Heart left ventricle (tissue), 13 donors: ENCODE measurements at regions not wholly inside any gene's neighbourhood (a gene's known extent, or its start where the extent isn't known, plus 50 kb on each side); places are given as distances from the start of the nearest gene placed in this dataset.

Source experiments
- CTCF ChIP-seq, 12 donors: fragments of 200-600 bp; sonication (generic) in 4 of 12; IDR thresholded peaks; one replicate each; pipeline versions ENCODE4 v1.5.0 to v1.8.0; 2018 to 2022; ENCODE audit warnings: antibody characterized with exemption in 12 of 12, mild to moderate bottlenecking in 5 of 12
- POLR2A ChIP-seq, 2 donors: fragments of 450-650 bp; IDR thresholded peaks; one replicate each; pipeline ENCODE4 v1.6.1; 2017; ENCODE audit warnings: antibody characterized with exemption in 2 of 2, mild to moderate bottlenecking in 2 of 2, moderate library complexity in 2 of 2
- donor health status: ischemic (EF 13 %, LVEDD 7.1; RV severe dilation, severe dysfunction).
- donor health status: DM: no; HTN: yes; CAD: no.
- donor health status: DM: no; HTN: no; CAD: no.
- donor health status: ischemic (EF 25% LVEDD 6.9; RV normal size, moderate dysfunction).
- donor health status: ischemic (EF 25% LVEDD 5.7; RV mildly dilated, moderate dysfunction).
- donor health status: ischemic (EF 35%, LVEDD 5.7; RV mildly dilated, moderate dysfunction).
- donor health status: nonischemic (EF 11% LVEDD 7.7; RV severe dilation, severe dysfunction).
- donor health status: DM: yes; HTN: yes; CAD: no.
- donor health status: PGD.
- donor health status: ischemic (EF 29% LVEDD 5.4; RV normal size, mild dysfunction).
- donor health status: nonischemic (EF 23%, LVEDD 6.1; RV moderate dilation, normal function).

- TF ChIP-seq CTCF (IDR thresholded peaks at IDR 0.05) (no peak), POLR2A (IDR thresholded peaks at IDR 0.05) (no peak)
These were observed 126.9 kb upstream of the GRIK3 start for GRCh38 chr1:37161171-37161570.
